ENCODE measurements at regions not wholly inside any gene's neighbourhood (a gene's known extent, or its start where the extent isn't known, plus 50 kb on each side); places are given as distances from the start of the nearest gene placed in this dataset.

DNA sequence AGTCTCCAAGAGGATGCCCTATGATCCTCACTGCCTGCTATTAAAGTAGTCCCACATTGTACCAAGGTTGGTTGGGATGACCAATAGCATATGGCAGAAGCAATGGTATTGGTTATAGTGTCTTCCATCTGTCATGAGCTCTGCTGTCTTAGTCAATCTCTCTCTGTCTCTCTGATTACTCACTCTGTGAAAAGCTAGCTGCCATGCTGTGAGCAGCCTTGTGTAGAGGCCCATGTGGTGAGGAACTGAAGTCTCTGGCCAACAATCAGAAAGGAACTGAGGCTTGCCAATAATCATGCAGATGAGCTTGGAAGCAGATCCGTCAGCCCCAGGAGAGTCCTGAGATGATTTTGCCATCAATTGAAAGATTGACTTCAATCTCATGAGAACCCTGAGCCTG, 60.3 kb upstream of the CFAP161 start:
- POLR2A ChIA-PET (ENCODE audit: unreplicated experiment), result no interaction called here
- Histone ChIP-seq H3K9ac (ENCODE audit: low read length) (no peak overlapping the region), H3K79me2 (ENCODE audit: low read length) (no peaks in the 10 kb centered on the region), H3K36me3 (ENCODE audit: low read depth, low read length) (no peaks in the 10 kb centered on the region), H3K9me2 (replicated peaks; ENCODE audit: low read length) (no peaks in the 10 kb centered on the region), H4K20me1 (ENCODE audit: low read length) (no peaks in the 10 kb centered on the region), H3K4me1 (ENCODE audit: insufficient read depth, low read length) (no peaks in the 10 kb centered on the region), H2AFZ (ENCODE audit: low read length) (no peak overlapping the region), H3F3A (ENCODE audit: low read length, unreplicated experiment) (no peaks in the 10 kb centered on the region), H3K4me2 (ENCODE audit: low read length) (no peak overlapping the region), H3K9me3 (ENCODE audit: low read length) (no peaks in the 10 kb centered on the region), H3K27me3 (ENCODE audit: low read length) (no peaks in the 10 kb centered on the region), H3K4me3 (ENCODE audit: low read length) (no peak overlapping the region), H3K27ac (ENCODE audit: low read length) (no peak overlapping the region)
- intact Hi-C loops (cut with micrococcal nuclease), result no loop called here
- TF ChIP-seq EZH2 (IDR thresholded peaks at IDR 0.05; ENCODE audit: low read length, unreplicated experiment), result no peak
- TF ChIP-seq, protein P1, sequence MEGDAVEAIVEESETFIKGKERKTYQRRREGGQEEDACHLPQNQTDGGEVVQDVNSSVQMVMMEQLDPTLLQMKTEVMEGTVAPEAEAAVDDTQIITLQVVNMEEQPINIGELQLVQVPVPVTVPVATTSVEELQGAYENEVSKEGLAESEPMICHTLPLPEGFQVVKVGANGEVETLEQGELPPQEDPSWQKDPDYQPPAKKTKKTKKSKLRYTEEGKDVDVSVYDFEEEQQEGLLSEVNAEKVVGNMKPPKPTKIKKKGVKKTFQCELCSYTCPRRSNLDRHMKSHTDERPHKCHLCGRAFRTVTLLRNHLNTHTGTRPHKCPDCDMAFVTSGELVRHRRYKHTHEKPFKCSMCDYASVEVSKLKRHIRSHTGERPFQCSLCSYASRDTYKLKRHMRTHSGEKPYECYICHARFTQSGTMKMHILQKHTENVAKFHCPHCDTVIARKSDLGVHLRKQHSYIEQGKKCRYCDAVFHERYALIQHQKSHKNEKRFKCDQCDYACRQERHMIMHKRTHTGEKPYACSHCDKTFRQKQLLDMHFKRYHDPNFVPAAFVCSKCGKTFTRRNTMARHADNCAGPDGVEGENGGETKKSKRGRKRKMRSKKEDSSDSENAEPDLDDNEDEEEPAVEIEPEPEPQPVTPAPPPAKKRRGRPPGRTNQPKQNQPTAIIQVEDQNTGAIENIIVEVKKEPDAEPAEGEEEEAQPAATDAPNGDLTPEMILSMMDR (conservative IDR thresholded peaks at IDR 0.05; ENCODE audit: low read depth, low read length), result no peak
- no peak for TF ChIP-seq EZH2phosphoT487 (IDR thresholded peaks at IDR 0.05; ENCODE audit: borderline replicate concordance, low read length)
- BruUV-seq (replicated peaks), result no TSS peak
- DNase-seq (no peak), ATAC-seq (no peak)
- CTCF ChIA-PET, result no interaction called here

DNA sequence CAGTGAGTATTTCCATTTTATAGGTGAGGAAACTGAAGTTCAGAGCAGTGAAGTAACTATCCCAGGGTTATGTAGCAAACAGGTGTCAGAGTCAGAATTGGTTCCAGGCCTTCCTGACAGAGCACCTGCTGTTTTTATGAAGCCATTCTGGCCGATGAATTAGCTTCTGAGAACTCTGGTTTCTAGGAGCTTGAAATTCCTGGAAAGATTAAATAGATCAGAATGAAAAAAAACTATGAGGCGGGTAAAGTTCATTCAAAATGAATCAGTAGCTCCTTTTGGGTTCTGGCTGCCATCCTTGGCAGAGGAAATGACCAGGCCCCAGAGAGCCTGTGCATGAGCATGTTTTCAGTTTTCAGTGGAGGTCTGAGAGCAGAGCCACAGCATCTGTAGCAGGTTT, 59.3 kb upstream of the CFAP161 start:
- H3K4me1 ChIP-seq (ENCODE audit: insufficient read depth, low read length), result no peaks in the 10 kb centered on the region
- H3K79me2 ChIP-seq (ENCODE audit: low read length), result no peaks in the 10 kb centered on the region
- no peak overlapping the region for H2AFZ ChIP-seq (ENCODE audit: low read length)
- no peaks in the 10 kb centered on the region for H3K9me3 ChIP-seq (ENCODE audit: low read length)
- H3K27ac ChIP-seq (ENCODE audit: low read length), result no peak overlapping the region
- POLR2A ChIA-PET (ENCODE audit: unreplicated experiment), result no interaction called here
- TF ChIP-seq, protein P1 (conservative IDR thresholded peaks at IDR 0.05; ENCODE audit: low read depth, low read length), result no peak
- CTCF ChIA-PET, result no interaction called here
- no peak overlapping the region for H3K4me3 ChIP-seq (ENCODE audit: low read length)
- intact Hi-C loops (cut with micrococcal nuclease), result no loop called here
- no peak overlapping the region for H3K4me2 ChIP-seq (ENCODE audit: low read length)
- H3K9ac ChIP-seq (ENCODE audit: low read length), result no peak overlapping the region
- H4K20me1 ChIP-seq (ENCODE audit: low read length), result no peaks in the 10 kb centered on the region
- no peaks in the 10 kb centered on the region for H3F3A ChIP-seq (ENCODE audit: low read length, unreplicated experiment)
- no peak for DNase-seq
- no peaks in the 10 kb centered on the region for H3K27me3 ChIP-seq (ENCODE audit: low read length)
- H3K36me3 ChIP-seq (ENCODE audit: low read depth, low read length), result no peaks in the 10 kb centered on the region
- ATAC-seq, result no peak
- no peaks in the 10 kb centered on the region for H3K9me2 ChIP-seq (replicated peaks; ENCODE audit: low read length)
- BruUV-seq (replicated peaks), result no TSS peak

DNA sequence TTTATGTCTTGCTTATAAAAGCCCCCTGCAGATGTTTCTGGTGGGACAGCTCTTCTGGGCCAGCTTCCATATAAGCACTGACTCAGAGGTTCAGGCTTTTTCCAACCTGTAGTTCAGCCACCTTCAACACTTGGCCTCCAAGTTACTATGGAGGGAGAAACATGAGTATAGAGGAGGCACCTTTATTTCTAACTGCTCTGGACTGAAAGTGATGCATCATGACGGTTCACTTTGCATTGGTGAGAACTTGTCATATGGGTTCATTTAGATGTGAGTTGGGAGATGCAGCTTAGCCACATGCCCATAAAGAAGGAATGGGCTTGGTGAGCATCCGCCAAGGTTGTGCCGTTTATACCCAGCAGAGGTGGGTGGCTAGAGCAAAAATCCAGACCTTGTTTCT, 58.8 kb upstream of the CFAP161 start:
- Histone ChIP-seq H3K9me2 (replicated peaks; ENCODE audit: low read length) (no peaks in the 10 kb centered on the region), H3K4me3 (ENCODE audit: low read length) (no peak overlapping the region), H3F3A (ENCODE audit: low read length, unreplicated experiment) (no peaks in the 10 kb centered on the region), H3K27ac (ENCODE audit: low read length) (no peak overlapping the region), H2AFZ (ENCODE audit: low read length) (no peak overlapping the region), H3K9me3 (ENCODE audit: low read length) (no peaks in the 10 kb centered on the region), H3K4me1 (ENCODE audit: insufficient read depth, low read length) (no peaks in the 10 kb centered on the region), H3K36me3 (ENCODE audit: low read depth, low read length) (no peaks in the 10 kb centered on the region), H3K79me2 (ENCODE audit: low read length) (no peaks in the 10 kb centered on the region), H3K27me3 (ENCODE audit: low read length) (no peaks in the 10 kb centered on the region), H3K9ac (ENCODE audit: low read length) (no peak overlapping the region), H4K20me1 (ENCODE audit: low read length) (no peaks in the 10 kb centered on the region), H3K4me2 (ENCODE audit: low read length) (no peak overlapping the region)
- TF ChIP-seq EZH2 (IDR thresholded peaks at IDR 0.05; ENCODE audit: low read length, unreplicated experiment), result no peak
- TF ChIP-seq, protein P1 (conservative IDR thresholded peaks at IDR 0.05; ENCODE audit: low read depth, low read length), result no peak
- TF ChIP-seq EZH2phosphoT487 (IDR thresholded peaks at IDR 0.05; ENCODE audit: borderline replicate concordance, low read length), result no peak
- intact Hi-C loops (cut with micrococcal nuclease), result no loop called here
- CTCF ChIA-PET, result no interaction called here
- POLR2A ChIA-PET (ENCODE audit: unreplicated experiment), result no interaction called here
- BruUV-seq (replicated peaks), result no TSS peak
- DNase-seq, result no peak
- no peak for ATAC-seq

All from PC-3 (cell line).